Iris pigment epithelial cell (primary cell): ENCODE measurements at regions not wholly inside any gene's neighbourhood (a gene's known extent, or its start where the extent isn't known, plus 50 kb on each side); places are given as distances from the start of the nearest gene placed in this dataset.
"Not testable (repeated sequence)": the region's sequence is repeated elsewhere in the genome, so short reads cannot be mapped to it uniquely, and the experiment has no call there.

ENCODE experiments used
- DNase-seq: peaks from one replicate; pipeline ENCODE4 v3.0.0-alpha.2; 2011; ENCODE audit warnings: low read depth

DNA sequence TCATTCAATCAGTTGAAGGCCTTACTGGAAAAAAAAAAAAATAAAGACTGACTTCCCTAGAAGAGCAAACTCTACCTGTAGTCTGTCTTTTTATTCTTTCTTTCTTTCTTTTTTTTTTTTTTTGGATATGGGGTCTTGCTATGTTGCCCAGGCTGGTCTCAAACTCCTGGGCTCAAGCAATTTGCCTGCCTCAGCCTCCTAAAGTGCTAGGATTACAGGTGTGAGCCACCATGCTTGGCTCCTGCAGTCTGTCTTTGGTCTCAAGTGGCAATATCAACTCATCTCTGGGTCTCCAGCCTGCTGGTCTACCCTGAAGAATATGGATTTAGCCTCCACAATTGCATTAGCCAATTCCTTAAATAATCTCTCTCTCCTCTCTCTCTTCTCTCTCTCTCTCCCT is 167.7 kb upstream of the P2RY1 start:
- DNase-seq = no peak

DNA sequence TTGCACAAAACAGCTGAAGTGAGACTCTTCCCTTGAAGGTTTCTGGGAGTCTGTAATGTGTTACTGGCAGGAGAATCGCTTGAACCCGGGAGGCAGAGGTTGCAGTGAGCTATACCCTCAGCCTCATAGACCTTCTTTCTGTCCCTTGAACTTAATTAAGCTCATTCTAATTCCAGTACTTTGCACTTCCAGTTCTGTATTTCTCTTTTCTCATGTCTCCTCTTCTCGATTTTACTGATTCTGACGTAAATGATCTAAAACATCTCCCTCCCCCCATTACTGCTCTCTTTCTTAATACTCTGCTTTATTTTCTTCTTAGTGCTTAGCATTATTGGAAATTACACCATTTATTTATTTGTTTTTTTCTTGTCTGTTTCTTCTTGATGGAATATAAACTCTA is 165.4 kb upstream of the P2RY1 start:
- DNase-seq = no peak

DNA sequence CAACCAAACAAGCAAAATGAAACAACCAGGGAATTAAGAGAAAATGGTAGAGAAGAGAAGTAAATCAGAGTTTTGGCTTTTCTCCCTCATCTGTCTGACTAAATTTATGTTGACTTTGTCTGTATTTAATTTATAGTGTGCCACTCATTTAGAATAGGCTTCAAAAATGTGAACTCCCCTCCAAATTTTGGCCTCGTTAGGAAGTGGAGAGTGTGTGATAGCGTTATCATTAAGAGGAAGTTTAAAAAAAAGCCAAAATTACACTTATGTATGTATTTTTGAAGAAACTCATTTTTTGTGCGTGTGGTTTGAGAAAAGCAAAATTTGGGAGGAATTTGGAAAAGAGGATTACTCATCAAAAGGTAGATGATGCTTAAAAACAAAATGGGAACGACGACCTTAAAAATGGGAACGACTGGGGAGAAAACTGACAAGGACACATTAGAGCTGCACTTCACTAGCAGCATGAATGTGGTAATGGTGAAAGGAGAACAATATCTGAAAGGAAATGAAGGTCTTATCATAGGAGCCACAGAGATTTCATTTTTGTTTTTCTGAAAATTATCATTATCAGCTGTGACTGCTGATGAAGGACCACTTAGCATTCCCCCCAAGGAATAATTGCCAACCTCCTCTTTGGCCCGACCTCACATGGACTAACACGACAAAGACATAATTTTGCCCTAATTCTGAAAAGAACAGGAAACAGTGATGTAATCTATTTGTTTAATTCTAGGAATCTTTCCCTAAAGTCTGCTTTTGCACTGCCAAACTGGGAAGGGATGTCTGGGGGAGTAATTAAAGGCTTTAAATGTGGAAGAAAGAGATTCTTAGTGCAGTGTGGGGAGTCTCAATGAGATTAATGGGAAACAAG is 163.2 kb upstream of the P2RY1 start:
- DNase-seq = no peak

DNA sequence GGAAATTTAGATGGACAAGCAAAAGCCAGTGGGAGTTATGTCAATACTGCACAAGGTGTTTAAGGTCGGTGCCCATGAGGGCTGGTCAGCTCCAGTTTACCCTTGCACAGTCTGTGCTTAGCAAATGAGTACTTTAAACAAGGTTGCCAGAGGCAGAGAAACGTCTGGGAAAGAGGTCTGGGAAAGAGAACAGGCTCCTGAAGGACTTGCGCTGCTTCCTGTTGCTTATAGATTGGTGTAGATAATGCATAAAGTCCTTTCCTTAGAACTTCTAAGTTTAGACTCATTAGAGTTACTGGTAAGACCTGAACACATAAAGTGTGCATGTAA is 162.6 kb upstream of the P2RY1 start:
- DNase-seq = no peak

DNA sequence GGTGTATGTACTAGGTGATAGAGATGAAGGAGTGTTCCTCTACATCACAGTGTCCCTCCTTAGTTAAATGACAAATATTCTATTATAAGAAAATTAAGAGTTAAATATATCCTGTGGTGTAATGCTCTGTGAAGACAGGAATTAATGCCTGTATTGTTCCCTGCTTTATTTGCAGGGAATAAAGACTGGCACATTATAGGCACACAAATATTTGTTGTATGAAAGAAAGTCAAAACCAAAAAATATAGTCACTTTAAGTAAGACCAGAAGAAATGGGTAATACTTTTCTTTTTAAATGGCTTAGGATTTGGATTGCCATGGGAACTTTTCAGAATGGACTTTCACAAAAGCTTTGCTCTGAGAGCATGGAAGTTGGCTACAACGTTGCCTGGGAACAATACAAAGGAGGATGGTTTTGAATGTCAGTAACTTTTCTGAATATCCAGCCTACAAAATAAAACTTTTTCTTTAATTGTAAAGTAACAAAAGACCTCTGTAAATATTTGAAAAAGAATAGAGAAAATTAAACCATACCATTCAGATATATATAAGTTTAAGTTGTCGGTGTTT is 158.0 kb upstream of the P2RY1 start:
- DNase-seq = no peak

DNA sequence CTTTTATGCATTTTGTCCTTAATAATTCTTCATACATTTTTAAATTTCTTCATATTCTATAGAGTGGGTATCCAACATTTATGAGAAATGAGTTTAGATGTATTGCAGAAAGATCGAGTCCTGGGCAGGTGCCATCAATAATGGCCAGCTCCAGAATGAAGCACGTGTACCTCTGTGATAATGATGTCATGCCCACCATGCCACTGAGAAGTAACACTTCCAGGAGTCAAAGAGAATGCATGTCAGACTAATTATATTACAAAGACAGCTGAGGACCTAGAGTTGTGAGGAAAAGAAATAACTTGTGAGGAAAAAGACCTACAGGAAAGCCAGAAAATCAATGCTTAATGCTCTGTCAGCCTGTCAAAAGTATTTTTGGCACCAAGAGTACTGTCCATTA is 157.4 kb upstream of the P2RY1 start:
- no peak for DNase-seq

DNA sequence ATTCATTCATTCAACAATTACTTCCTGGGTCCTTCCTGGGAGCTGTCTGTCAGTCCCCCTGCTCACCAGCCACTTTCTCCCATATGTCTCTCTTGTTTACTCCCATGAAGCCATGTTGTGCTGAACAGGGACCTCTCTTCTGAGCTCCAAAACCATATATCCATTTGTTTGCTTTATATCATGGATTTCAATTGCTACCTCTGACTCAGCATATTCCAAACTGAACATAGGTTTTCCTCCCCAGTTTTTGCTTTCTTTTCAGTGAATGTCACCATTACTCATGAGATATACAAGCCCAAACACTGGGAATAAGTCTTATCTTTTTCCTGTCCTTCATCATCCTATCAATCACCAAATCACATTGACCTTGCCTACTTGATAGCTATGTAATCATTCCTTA is 152.5 kb upstream of the P2RY1 start:
- DNase-seq = no peak

DNA sequence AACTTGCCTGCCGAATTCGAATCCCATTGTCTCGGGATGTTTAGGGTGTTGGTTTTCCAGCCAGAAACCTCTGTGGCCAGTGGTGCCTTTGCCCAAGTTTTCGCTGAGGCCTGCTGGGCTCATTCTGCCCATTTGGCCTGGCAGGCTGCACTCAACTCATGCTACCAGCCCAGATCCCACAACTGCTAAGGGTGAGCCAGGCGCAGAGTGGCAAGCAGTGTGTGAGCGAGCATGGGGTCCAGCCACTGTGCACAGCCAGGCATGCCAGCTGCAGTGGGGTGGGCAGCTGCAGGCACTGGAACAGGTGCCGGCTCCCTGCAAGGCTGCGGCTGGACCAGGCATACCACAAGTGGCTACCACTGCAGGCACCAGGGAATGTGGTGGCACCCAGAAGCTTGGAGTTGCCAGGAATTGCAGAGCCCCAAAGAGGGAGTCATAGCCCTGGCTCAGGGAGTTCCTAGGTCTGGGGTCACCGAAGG is 151.4 kb upstream of the P2RY1 start:
- no peak for DNase-seq

DNA sequence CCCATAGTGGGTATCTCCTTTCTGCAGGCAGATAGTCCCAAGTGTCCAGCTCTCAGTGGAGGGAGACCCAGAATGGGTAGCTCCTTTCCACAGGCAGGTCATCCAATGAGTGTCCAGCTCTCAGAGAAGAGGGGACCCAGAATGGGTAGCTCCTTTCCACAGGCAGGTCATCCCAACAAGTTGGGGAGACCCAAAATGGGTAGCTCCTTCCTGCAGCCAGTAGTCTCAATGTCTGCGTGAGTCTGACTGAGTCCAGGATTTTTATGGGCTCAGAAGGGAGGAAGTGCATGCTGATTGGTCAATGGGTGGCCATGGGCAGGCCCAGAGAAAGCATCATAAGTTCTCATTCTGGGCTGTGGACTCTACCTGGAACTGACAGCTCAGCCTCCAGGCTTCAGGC is 150.7 kb upstream of the P2RY1 start:
- no peak for DNase-seq

DNA sequence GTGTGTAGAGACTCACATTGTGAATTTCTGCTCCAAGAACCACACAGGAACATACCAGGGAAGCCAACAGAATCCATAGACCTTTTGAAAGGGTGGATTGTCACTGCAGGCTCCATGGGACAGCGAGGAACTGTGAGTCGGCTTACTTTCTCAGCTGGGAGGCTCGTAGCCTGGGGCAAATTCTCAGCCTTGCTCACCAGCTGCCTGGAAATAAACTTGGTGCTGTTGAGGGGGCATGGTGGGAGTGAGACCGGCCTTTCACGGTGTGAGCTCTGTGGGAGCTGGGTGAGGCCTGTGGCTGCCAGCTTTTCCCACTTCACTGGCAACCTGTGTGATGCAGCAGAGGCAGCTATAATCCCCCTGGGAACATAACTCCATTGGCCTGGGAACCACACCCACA is 146.6 kb upstream of the P2RY1 start:
- no peak for DNase-seq

DNA sequence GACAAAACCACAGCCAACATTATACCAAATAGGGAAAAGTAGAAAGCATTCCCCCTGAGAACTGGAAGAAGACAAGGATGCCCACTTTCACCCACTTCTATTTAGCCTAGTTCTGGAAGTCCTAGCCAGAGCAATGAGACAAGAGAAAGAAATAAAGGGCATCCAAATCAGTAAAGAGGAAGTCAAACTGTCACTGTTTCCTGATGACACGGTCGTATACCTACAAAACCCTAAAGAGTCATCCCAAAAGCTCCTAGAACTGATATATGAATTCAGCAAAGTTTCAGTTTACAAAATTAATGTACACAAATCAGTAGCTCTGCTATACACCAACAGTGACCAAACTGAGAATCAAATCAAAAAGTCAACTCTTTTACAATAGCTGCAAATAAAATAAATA is 142.6 kb upstream of the P2RY1 start:
- DNase-seq = not testable (repeated sequence)

DNA sequence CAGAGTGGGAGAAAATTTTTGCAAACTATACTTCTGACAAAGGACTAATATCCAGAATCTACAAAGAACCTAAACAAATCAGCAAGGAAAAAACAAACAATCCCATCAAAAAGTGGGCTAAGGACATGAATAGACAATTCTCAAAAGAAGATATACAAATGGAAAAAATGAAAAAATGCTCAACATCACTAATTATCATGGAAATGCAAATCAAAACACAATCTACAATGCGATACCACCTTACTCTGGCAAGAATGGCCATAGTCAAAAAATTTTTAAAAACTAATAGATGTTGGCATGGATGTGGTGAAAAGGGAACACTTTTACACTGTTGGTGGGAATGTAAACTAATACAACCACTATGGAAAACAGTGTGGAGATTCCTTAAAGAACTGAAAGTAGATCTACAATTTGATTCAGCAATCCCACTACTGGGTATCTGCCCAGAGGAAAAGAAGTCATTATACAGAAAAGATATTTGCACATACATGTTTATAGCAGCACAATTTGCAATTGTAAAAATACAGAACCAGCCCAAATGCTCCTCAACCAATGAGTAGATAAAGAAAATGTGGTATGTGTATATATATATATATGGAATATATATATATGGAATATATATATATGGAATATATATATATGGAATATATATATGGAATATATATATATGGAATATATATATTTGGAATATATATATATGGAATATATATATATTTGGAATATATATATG is 141.2 kb upstream of the P2RY1 start:
- DNase-seq = not testable (repeated sequence)

DNA sequence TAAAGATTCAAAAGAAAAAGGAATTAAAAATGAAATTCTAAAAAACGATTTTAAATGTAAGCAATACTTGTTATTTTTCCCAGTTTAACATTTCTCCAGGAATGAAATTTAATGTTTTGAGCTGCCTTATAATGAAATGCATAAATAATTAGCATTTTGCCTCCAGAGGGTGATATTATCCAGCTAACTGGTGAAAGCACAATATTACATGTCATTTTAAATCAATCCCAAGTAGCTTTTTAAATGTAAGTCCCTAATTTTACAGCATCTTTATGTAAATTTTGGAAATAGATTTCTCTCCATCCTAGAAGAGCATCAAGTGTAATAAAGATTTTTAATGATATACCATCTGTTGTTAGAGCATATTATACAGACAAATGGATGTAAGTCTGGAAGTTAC is 139.1 kb upstream of the P2RY1 start:
- DNase-seq = no peak

DNA sequence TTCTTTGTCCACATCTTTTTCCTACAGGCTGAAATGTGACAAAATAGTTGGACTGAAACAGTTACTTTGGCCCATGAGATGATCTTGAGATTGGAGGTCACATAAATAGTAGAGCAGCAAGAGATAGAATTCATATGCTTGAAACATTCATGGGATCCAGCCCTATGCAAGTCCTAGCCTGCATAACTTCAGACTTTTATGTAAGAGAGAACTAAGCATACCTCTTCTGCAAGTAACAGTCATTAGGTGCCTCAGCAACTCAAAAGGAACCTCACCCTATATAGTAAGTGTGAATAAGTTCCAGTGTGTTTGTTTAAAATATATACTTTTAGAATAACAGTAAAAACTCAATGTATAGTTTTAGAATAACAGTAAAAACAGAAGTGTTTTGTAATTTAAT is 138.0 kb upstream of the P2RY1 start:
- no peak for DNase-seq

DNA sequence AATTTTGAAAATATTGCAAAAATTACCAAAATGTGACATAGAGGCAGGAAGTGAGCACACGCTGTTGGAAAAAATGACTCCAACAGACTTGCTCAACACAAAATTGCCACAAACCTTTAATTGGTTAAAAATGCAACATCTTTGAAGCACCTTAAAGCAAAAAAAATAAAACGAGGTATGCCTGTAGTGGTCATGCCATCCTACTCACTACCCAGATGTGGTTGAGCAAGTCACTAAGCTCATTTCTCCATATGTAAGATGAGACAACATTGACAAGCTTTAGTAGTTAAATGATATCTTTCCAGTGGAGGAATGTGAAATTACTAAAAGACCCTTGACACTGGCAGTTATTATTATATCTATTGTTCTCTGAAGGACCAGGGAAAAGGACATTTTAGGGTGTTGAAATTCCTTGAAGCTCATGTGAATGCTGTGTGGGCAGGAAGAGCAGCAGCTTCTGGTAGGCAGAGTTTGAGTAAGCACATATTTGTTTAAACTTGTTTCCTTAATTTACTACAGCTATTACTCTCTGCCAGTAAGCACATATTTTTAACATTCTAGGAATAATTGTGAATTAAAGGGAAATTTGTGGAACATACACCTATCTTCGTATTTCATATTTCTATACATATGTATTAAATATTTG is 131.6 kb upstream of the P2RY1 start:
- no peak for DNase-seq

DNA sequence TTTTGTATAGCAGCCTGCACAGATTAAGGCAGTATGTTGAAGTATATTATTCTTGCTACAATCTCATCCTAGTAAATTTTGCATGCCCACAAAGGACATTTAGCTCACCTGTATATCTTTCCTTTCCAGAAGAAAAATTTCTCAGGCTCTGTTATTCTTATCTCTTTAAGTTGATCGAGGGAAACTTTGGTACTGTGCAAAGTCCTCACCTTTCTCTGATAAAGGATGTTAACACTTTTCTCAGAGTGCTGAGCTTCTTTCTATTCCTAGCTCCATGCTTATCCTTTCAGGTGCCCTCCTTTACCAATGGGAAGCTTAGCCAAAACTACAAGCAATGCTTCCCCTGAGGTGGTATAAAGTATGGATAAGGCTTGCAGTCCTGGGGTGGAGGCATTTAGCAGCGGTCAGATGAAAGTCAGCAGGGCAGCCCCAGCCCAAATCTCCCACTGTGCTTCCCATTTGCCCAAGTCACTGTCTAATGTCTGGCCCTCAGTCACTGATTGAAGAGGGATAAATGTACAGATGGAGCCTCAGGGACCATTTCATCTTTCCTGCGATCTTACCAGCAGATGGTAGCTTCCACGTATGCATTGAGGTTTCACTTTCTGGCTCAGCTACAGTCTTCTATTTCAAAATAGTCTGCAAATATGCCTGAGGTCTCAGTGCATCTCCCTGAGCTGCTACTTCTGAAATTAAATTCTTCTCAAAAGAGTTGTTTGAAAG is 127.8 kb upstream of the P2RY1 start:
- no peak for DNase-seq

DNA sequence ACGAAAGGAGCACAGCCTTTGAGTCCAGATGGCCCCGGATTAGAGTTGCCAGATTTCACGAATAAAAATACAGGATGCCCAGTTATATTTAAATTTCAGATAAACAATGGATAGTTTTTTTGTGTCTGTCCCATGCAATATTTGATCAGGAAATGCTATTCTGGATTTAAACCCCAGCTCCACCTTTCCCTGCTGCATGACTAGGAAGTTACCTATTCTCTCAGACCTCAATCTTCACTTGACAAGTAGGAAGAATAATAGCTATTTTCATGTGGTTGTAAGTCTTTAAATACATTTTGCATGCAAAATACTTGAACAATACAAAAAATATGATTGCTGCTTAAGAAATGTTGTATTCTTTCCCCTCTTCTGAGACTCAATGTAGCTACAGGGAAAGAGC is 125.3 kb upstream of the P2RY1 start:
- DNase-seq = no peak

DNA sequence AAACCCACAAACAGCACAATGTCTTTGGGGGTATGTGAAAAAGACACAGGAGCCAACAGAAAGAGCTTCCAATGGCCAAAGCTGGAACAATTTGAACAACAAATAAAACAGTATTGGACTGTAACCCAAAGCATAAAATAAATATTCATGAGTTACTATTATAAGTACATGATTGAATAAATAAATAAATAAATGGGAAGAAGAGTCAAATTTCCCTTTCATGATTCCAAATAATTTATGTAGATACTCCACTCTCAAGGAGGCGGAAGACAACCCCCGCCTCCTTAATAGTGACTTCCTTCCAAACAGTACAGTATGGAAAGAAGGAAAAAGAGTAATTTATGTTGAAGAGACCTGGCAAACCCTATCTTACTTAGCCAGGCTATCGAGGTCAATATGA is 124.4 kb upstream of the P2RY1 start:
- DNase-seq = no peak

DNA sequence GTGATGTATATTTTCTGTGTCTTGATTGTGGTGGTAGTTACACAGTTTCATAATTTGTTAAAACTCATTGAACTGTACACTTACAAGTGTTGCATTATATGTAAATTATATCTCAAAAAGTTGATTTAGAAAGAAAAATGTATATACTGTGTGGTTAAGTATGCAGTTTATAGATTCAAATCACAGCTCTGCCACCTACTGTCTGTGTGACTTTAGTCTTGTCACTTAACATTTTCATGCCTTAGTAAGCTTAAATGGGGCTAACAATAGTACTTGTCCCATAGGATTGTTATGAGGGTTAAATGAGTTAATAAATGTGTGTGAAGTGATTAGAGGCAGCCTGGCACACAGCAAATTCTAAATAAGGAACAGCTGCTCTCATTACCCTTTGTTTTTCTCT is 120.9 kb upstream of the P2RY1 start:
- DNase-seq = no peak

DNA sequence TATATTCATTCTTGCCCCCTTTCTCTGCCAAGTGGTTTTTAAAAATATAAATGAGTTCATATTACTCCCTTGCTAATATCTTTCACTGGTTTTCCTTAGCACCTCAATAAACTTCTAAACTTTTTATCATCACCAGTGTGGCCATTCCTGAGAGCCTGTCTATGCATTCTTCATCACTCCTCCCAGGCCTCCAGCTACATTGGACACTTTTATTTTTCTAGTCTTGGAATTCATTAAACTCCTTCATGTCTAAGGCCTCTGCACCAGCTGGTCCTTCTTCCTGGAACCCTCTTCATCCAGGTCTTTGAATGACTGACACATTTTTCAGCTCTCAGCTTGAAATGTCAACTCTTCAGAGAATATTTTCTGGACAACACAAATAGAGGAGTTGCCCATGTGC is 120.4 kb upstream of the P2RY1 start:
- no peak for DNase-seq

DNA sequence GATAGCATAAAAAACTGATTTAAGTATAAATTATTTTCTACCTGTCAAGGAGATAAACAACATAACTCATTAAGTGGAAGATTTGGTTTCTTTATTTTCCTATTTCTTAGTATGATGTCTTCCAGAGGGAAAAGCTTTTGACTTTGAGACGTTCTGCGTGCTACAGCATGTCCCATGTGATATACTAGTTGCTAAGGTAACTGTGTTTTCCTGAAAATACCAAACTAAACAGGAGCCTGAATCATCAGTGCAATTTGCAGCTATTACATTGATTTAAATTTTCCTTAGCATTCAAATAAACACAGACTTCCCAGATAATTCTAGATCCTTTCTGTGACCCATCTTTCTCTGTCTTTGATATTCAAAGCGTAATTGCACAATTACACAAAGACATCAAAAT is 117.7 kb upstream of the P2RY1 start:
- DNase-seq = no peak

DNA sequence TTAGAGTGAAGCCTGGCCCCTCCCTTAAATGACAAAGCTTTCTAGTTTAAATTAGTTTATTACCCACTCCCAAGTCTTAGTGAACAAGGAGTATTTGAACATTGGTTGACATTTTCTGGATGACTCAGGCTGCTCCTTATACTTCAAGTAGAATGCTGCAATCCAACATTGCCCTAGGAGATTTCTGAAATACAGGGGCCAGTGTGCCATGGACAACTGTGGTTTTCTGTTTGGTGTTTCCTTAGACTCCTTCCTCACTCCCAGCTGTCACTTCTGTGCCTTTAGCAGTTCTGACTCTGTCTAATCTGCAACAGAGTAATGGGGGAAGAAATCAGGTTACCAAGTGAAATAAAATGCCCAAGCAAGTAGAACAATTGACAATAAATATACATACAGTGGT is 116.1 kb upstream of the P2RY1 start:
- no peak for DNase-seq
